ENCODE measurements at regions not wholly inside any gene's neighbourhood (a gene's known extent, or its start where the extent isn't known, plus 50 kb on each side); places are given as distances from the start of the nearest gene placed in this dataset.

GRCh38 chr12:92650228-92650822 is 52.5 kb upstream of the PLEKHG7 start:
- no peaks in the 10 kb centered on the region for H3K9me3 ChIP-seq (ENCODE audit: control insufficient read depth, insufficient read depth, low read length)

GRCh38 chr12:92649511-92650227 is 53.1 kb upstream of the PLEKHG7 start:
- Histone ChIP-seq H3K9ac (ENCODE audit: low read depth, low read length) (no peak overlapping the region), H3K4me3 (ENCODE audit: low read depth, low read length) (no peak overlapping the region), H3K27me3 (ENCODE audit: control insufficient read depth, insufficient read depth, low read length) (no peaks in the 10 kb centered on the region)

More at GRCh38 chr12:92650228-92650822, 52.5 kb upstream of the PLEKHG7 start:
- H3K9ac ChIP-seq (ENCODE audit: low read depth, low read length): no peak overlapping the region
- no peaks in the 10 kb centered on the region for H3K4me1 ChIP-seq (ENCODE audit: control insufficient read depth, insufficient read depth, low read length)
- H3K4me3 ChIP-seq (ENCODE audit: low read depth, low read length): no peak overlapping the region
- no peaks in the 10 kb centered on the region for H3K36me3 ChIP-seq (ENCODE audit: control insufficient read depth, insufficient read depth, low read length)
- no peaks in the 10 kb centered on the region for H3K27me3 ChIP-seq (ENCODE audit: control insufficient read depth, insufficient read depth, low read length)

GRCh38 chr12:92648242-92649031 is 54.4 kb upstream of the PLEKHG7 start:
- H3K9me3 ChIP-seq (ENCODE audit: control insufficient read depth, insufficient read depth, low read length): no peaks in the 10 kb centered on the region
- no peak overlapping the region for H3K4me3 ChIP-seq (ENCODE audit: low read depth, low read length)
- H3K9ac ChIP-seq (ENCODE audit: low read depth, low read length): no peak overlapping the region
- H3K4me1 ChIP-seq (ENCODE audit: control insufficient read depth, insufficient read depth, low read length): no peaks in the 10 kb centered on the region
- H3K27me3 ChIP-seq (ENCODE audit: control insufficient read depth, insufficient read depth, low read length): no peaks in the 10 kb centered on the region
- H3K36me3 ChIP-seq (ENCODE audit: control insufficient read depth, insufficient read depth, low read length): no peaks in the 10 kb centered on the region

More at GRCh38 chr12:92649511-92650227, 53.1 kb upstream of the PLEKHG7 start:
- no peaks in the 10 kb centered on the region for H3K36me3 ChIP-seq (ENCODE audit: control insufficient read depth, insufficient read depth, low read length)
- H3K4me1 ChIP-seq (ENCODE audit: control insufficient read depth, insufficient read depth, low read length): no peaks in the 10 kb centered on the region
- H3K9me3 ChIP-seq (ENCODE audit: control insufficient read depth, insufficient read depth, low read length): no peaks in the 10 kb centered on the region

- Histone ChIP-seq H3K4me3 (ENCODE audit: low read depth, low read length) (no peak overlapping the region), H3K36me3 (ENCODE audit: control insufficient read depth, insufficient read depth, low read length) (no peaks in the 10 kb centered on the region), H3K9ac (ENCODE audit: low read depth, low read length) (no peak overlapping the region), H3K27me3 (ENCODE audit: control insufficient read depth, insufficient read depth, low read length) (no peaks in the 10 kb centered on the region), H3K4me1 (ENCODE audit: control insufficient read depth, insufficient read depth, low read length) (no peaks in the 10 kb centered on the region), H3K9me3 (ENCODE audit: control insufficient read depth, insufficient read depth, low read length) (no peaks in the 10 kb centered on the region)
Measured at GRCh38 chr12:92641291-92641690, 61.5 kb upstream of the PLEKHG7 start.

GRCh38 chr12:92640691-92641090 is 62.1 kb upstream of the PLEKHG7 start:
- Histone ChIP-seq H3K9me3 (ENCODE audit: control insufficient read depth, insufficient read depth, low read length) (no peaks in the 10 kb centered on the region), H3K27me3 (ENCODE audit: control insufficient read depth, insufficient read depth, low read length) (no peaks in the 10 kb centered on the region), H3K9ac (ENCODE audit: low read depth, low read length) (no peak overlapping the region), H3K36me3 (ENCODE audit: control insufficient read depth, insufficient read depth, low read length) (no peaks in the 10 kb centered on the region), H3K4me1 (ENCODE audit: control insufficient read depth, insufficient read depth, low read length) (no peaks in the 10 kb centered on the region), H3K4me3 (ENCODE audit: low read depth, low read length) (no peak overlapping the region)

GRCh38 chr12:92639017-92639416 is 63.8 kb upstream of the PLEKHG7 start:
- Histone ChIP-seq H3K9ac (ENCODE audit: low read depth, low read length) (no peak overlapping the region), H3K36me3 (ENCODE audit: control insufficient read depth, insufficient read depth, low read length) (no peaks in the 10 kb centered on the region), H3K9me3 (ENCODE audit: control insufficient read depth, insufficient read depth, low read length) (no peaks in the 10 kb centered on the region), H3K27me3 (ENCODE audit: control insufficient read depth, insufficient read depth, low read length) (no peaks in the 10 kb centered on the region), H3K4me1 (ENCODE audit: control insufficient read depth, insufficient read depth, low read length) (no peaks in the 10 kb centered on the region), H3K4me3 (ENCODE audit: low read depth, low read length) (no peak overlapping the region)

- Histone ChIP-seq H3K36me3 (ENCODE audit: control insufficient read depth, insufficient read depth, low read length) (no peaks in the 10 kb centered on the region), H3K27me3 (ENCODE audit: control insufficient read depth, insufficient read depth, low read length) (no peaks in the 10 kb centered on the region), H3K4me1 (ENCODE audit: control insufficient read depth, insufficient read depth, low read length) (no peaks in the 10 kb centered on the region), H3K4me3 (ENCODE audit: low read depth, low read length) (no peak overlapping the region), H3K9ac (ENCODE audit: low read depth, low read length) (no peak overlapping the region), H3K9me3 (ENCODE audit: control insufficient read depth, insufficient read depth, low read length) (no peaks in the 10 kb centered on the region)
Measured at GRCh38 chr12:92634730-92635129, 68.1 kb upstream of the PLEKHG7 start.

- H3K27me3 ChIP-seq (ENCODE audit: control insufficient read depth, insufficient read depth, low read length): no peaks in the 10 kb centered on the region
Measured at GRCh38 chr12:92634202-92634601, 68.6 kb upstream of the PLEKHG7 start.

GRCh38 chr12:92630968-92631367 is 71.8 kb upstream of the PLEKHG7 start:
- H3K4me1 ChIP-seq (ENCODE audit: control insufficient read depth, insufficient read depth, low read length): no peaks in the 10 kb centered on the region
- no peaks in the 10 kb centered on the region for H3K36me3 ChIP-seq (ENCODE audit: control insufficient read depth, insufficient read depth, low read length)
- H3K27me3 ChIP-seq (ENCODE audit: control insufficient read depth, insufficient read depth, low read length): no peaks in the 10 kb centered on the region
- H3K4me3 ChIP-seq (ENCODE audit: low read depth, low read length): no peak overlapping the region
- no peaks in the 10 kb centered on the region for H3K9me3 ChIP-seq (ENCODE audit: control insufficient read depth, insufficient read depth, low read length)
- H3K9ac ChIP-seq (ENCODE audit: low read depth, low read length): no peak overlapping the region

More at GRCh38 chr12:92634202-92634601, 68.6 kb upstream of the PLEKHG7 start:
- Histone ChIP-seq H3K4me1 (ENCODE audit: control insufficient read depth, insufficient read depth, low read length) (no peaks in the 10 kb centered on the region), H3K9me3 (ENCODE audit: control insufficient read depth, insufficient read depth, low read length) (no peaks in the 10 kb centered on the region), H3K9ac (ENCODE audit: low read depth, low read length) (no peak overlapping the region), H3K4me3 (ENCODE audit: low read depth, low read length) (no peak overlapping the region), H3K36me3 (ENCODE audit: control insufficient read depth, insufficient read depth, low read length) (no peaks in the 10 kb centered on the region)

- Histone ChIP-seq H3K9ac (ENCODE audit: low read depth, low read length) (no peak overlapping the region), H3K4me3 (ENCODE audit: low read depth, low read length) (no peak overlapping the region), H3K36me3 (ENCODE audit: control insufficient read depth, insufficient read depth, low read length) (no peaks in the 10 kb centered on the region), H3K9me3 (ENCODE audit: control insufficient read depth, insufficient read depth, low read length) (no peaks in the 10 kb centered on the region), H3K4me1 (ENCODE audit: control insufficient read depth, insufficient read depth, low read length) (no peaks in the 10 kb centered on the region), H3K27me3 (ENCODE audit: control insufficient read depth, insufficient read depth, low read length) (no peaks in the 10 kb centered on the region)
Measured at GRCh38 chr12:92629349-92630065, 73.3 kb upstream of the PLEKHG7 start.

GRCh38 chr12:92628476-92628875 is 74.3 kb upstream of the PLEKHG7 start:
- Histone ChIP-seq H3K4me1 (ENCODE audit: control insufficient read depth, insufficient read depth, low read length) (no peaks in the 10 kb centered on the region), H3K9me3 (ENCODE audit: control insufficient read depth, insufficient read depth, low read length) (no peaks in the 10 kb centered on the region), H3K4me3 (ENCODE audit: low read depth, low read length) (no peak overlapping the region), H3K9ac (ENCODE audit: low read depth, low read length) (no peak overlapping the region), H3K36me3 (ENCODE audit: control insufficient read depth, insufficient read depth, low read length) (no peaks in the 10 kb centered on the region), H3K27me3 (ENCODE audit: control insufficient read depth, insufficient read depth, low read length) (no peaks in the 10 kb centered on the region)
